H9 (cell line): ENCODE measurements at regions not wholly inside any gene's neighbourhood (a gene's known extent, or its start where the extent isn't known, plus 50 kb on each side); places are given as distances from the start of the nearest gene placed in this dataset.

ENCODE experiments used
- DNase-seq: peaks from one replicate; pipeline ENCODE4 v3.0.0-alpha.2; 2017
- H2AFZ ChIP-seq: one replicate; pipeline ENCODE4 v1.6.1; 2013; ENCODE audit warnings: mild to moderate bottlenecking, low read length, control low read depth, moderate library complexity
- H2AK5ac ChIP-seq: 2 replicates; pipeline ENCODE4 v1.6.1; 2013; ENCODE audit warnings: low read length, control low read depth, mixed read lengths; ENCODE audit not compliant: insufficient read length
- H2BK120ac ChIP-seq: one replicate; pipeline ENCODE4 v1.6.1; 2013; ENCODE audit warnings: low read depth, mild to moderate bottlenecking, low read length, control low read depth, inconsistent platforms; ENCODE audit not compliant: poor library complexity, severe bottlenecking
- H2BK12ac ChIP-seq: 2 replicates; pipeline ENCODE4 v1.6.1; 2013; ENCODE audit warnings: low read length, control low read depth, mixed read lengths, low read depth; ENCODE audit not compliant: insufficient read length
- H2BK15ac ChIP-seq: 2 replicates; pipeline ENCODE4 v1.6.1; 2013; ENCODE audit warnings: low read depth, low read length, control low read depth
- H2BK20ac ChIP-seq: one replicate; pipeline ENCODE4 v1.6.1; 2013; ENCODE audit warnings: low read depth, mild to moderate bottlenecking, low read length, control low read depth, inconsistent platforms; ENCODE audit not compliant: poor library complexity, severe bottlenecking
- H2BK5ac ChIP-seq: 2 replicates; pipeline ENCODE4 v1.6.1; 2013; ENCODE audit warnings: low read length, control low read depth, mixed read lengths; ENCODE audit not compliant: insufficient read length
- H3K14ac ChIP-seq: 2 replicates; pipeline ENCODE4 v1.6.1; 2013; ENCODE audit warnings: low read length, control low read depth; ENCODE audit not compliant: insufficient read depth
- H3K18ac ChIP-seq: 2 replicates; pipeline ENCODE4 v1.6.1; 2013; ENCODE audit warnings: low read depth, mild to moderate bottlenecking, mixed read lengths, low read length, control low read depth; ENCODE audit not compliant: insufficient read length
- H3K23ac ChIP-seq: 2 replicates; pipeline ENCODE4 v1.6.1; 2013; ENCODE audit warnings: low read length, control low read depth, mixed read lengths, low read depth; ENCODE audit not compliant: insufficient read length
- H3K23me2 ChIP-seq: 2 replicates; pipeline ENCODE4 v1.6.1; 2013; ENCODE audit warnings: low read depth, mild to moderate bottlenecking, mixed read lengths, low read length, control low read depth; ENCODE audit not compliant: insufficient read length, poor library complexity, severe bottlenecking
- H3K27ac ChIP-seq: 2 replicates; pipeline ENCODE4 v1.5.1; 2013; ENCODE audit warnings: low read length, control low read depth, mixed read lengths, low read depth; ENCODE audit not compliant: insufficient read length
- H3K27me3 ChIP-seq: 2 replicates; pipeline ENCODE4 v1.6.1; 2013; ENCODE audit warnings: low read length, control low read depth, inconsistent platforms; ENCODE audit not compliant: insufficient read depth
- H3K4ac ChIP-seq: 2 replicates; pipeline ENCODE4 v1.6.1; 2013; ENCODE audit warnings: low read depth, mild to moderate bottlenecking, control low read depth, inconsistent platforms, low read length, moderate library complexity
- H3K4me1 ChIP-seq: 2 replicates; pipeline ENCODE4 v1.6.1; 2013; ENCODE audit warnings: low read length, control low read depth, inconsistent platforms; ENCODE audit not compliant: insufficient read depth
- H3K4me2 ChIP-seq: 2 replicates; pipeline ENCODE4 v1.6.1; 2013; ENCODE audit warnings: low read length, control low read depth, mixed read lengths; ENCODE audit not compliant: insufficient read length, insufficient read depth
- H3K56ac ChIP-seq: 2 replicates; pipeline ENCODE4 v1.6.1; 2013; ENCODE audit warnings: low read depth, mild to moderate bottlenecking, mixed read lengths, low read length, control low read depth; ENCODE audit not compliant: insufficient read length
- H3K79me1 ChIP-seq: 2 replicates; pipeline ENCODE4 v1.6.1; 2013; ENCODE audit warnings: low read depth, mild to moderate bottlenecking, moderate library complexity, low read length, control low read depth, inconsistent platforms; ENCODE audit not compliant: insufficient read depth, poor library complexity, severe bottlenecking
- H3K79me2 ChIP-seq: 2 replicates; pipeline ENCODE4 v1.6.1; 2013; ENCODE audit warnings: low read length, control low read depth, inconsistent platforms; ENCODE audit not compliant: insufficient read depth
- H3K9ac ChIP-seq: 2 replicates; pipeline ENCODE4 v1.6.1; 2013; ENCODE audit warnings: low read length, control low read depth, mixed read lengths; ENCODE audit not compliant: insufficient read length; ENCODE audit errors: extremely low read depth
- H3K9me3 ChIP-seq: one replicate; pipeline ENCODE4 v1.6.1; 2013; ENCODE audit warnings: low read depth, low read length, inconsistent platforms; ENCODE audit not compliant: control insufficient read depth
- H3T11ph ChIP-seq: one replicate; pipeline ENCODE4 v1.6.1; 2013; ENCODE audit warnings: mild to moderate bottlenecking, low read length, control low read depth, inconsistent platforms
- H4K20me1 ChIP-seq: one replicate; pipeline ENCODE4 v1.6.1; 2013; ENCODE audit not compliant: control insufficient read depth, insufficient read length, insufficient read depth
- H4K5ac ChIP-seq: 2 replicates; pipeline ENCODE4 v1.6.1; 2013; ENCODE audit warnings: low read depth, mild to moderate bottlenecking, mixed read lengths, low read length, control low read depth; ENCODE audit not compliant: insufficient read length
- H4K8ac ChIP-seq: replicated peaks from 2 replicates; pipeline ENCODE4 v1.6.1; 2013; ENCODE audit warnings: low read length, control low read depth, mixed read lengths, low read depth; ENCODE audit not compliant: insufficient read length
- H4K91ac ChIP-seq: 2 replicates; pipeline ENCODE4 v1.6.1; 2013; ENCODE audit warnings: low read depth, mild to moderate bottlenecking, moderate library complexity, mixed read lengths, low read length, control low read depth; ENCODE audit not compliant: insufficient read length
- H3K27ac Mint-ChIP-seq, 3 experiments: 2 replicates in 2 of 3; 3 replicates in 1 of 3; pipeline ENCODE4 v1.8.0; 2020 to 2021; ENCODE audit warnings: mixed read lengths in 3 of 3, mild to moderate bottlenecking in 1 of 3, moderate library complexity in 1 of 3
- H3K27me3 Mint-ChIP-seq: 2 replicates; pipeline ENCODE4 v1.8.0; 2021; ENCODE audit warnings: low read depth, mild to moderate bottlenecking, moderate library complexity, mixed read lengths
- H3K36me3 Mint-ChIP-seq, 3 experiments: 2 replicates in 2 of 3; 3 replicates in 1 of 3; pipeline ENCODE4 v1.8.0; 2020 to 2021; ENCODE audit warnings: low read depth in 3 of 3, mixed read lengths in 3 of 3; ENCODE audit not compliant: insufficient read depth in 1 of 3
- H3K4me1 Mint-ChIP-seq, 2 experiments: 2 replicates each; pipeline ENCODE4 v1.8.0; 2020; ENCODE audit warnings: mixed read lengths in 2 of 2
- H3K4me3 Mint-ChIP-seq, 2 experiments: 2 replicates in 1 of 2; 3 replicates in 1 of 2; pipeline ENCODE4 v1.8.0; 2020 to 2021; ENCODE audit warnings: mild to moderate bottlenecking in 2 of 2, mixed read lengths in 2 of 2, moderate library complexity in 1 of 2
- H3K9me3 Mint-ChIP-seq, 2 experiments: 2 replicates in 1 of 2; 3 replicates in 1 of 2; pipeline ENCODE4 v1.8.0; 2020; ENCODE audit warnings: mild to moderate bottlenecking in 2 of 2, mixed read lengths in 2 of 2, moderate library complexity in 1 of 2
- CTCF ChIP-seq: fragments of 200-600 bp; sonication (generic); conservative IDR thresholded peaks from 3 replicates; pipeline ENCODE4 v1.8.0; 2021; ENCODE audit warnings: antibody characterized with exemption, mild to moderate bottlenecking
- WGBS: extraction: QIAGEN DNeasy Blood & Tissue Kit; methylation state at CpG from one replicate; pipeline ENCODE4 v1.1.7; 2013; ENCODE audit warnings: missing lambda C conversion rate, low lambda C conversion rate, mixed read lengths; ENCODE audit not compliant: insufficient read length; ENCODE audit errors: extremely low coverage; 5-methylcytosine and 5-hydroxymethylcytosine counted together

- no peak overlapping the region for H3K4me3 Mint-ChIP-seq
Observed at GRCh38 chr4:12499693-12500092, 984.4 kb downstream of the RAB28 start.

More at GRCh38 chr4:12499693-12500092, 984.4 kb downstream of the RAB28 start:
- no peak overlapping the region for H3K56ac ChIP-seq
- no peak overlapping the region for H4K5ac ChIP-seq
- H2BK12ac ChIP-seq, result no peak overlapping the region
- H2BK15ac ChIP-seq, result no peak overlapping the region
- peaks cover 9 to 20% of the 10 kb centered on the region in 2 experiments; a peak in 4 of 5 replicates for H3K9me3 Mint-ChIP-seq
- H3K27ac ChIP-seq, result no peak overlapping the region
- H2AFZ ChIP-seq, result no peak overlapping the region
- no peaks in the 10 kb centered on the region for H4K20me1 ChIP-seq
- no peak overlapping the region for H3K4ac ChIP-seq
- H3K36me3 Mint-ChIP-seq, result peaks cover 3 to 13% (median 10%) of the 10 kb centered on the region in 3 experiments; a peak in 5 of 7 replicates
- no CpG with 5 or more reads among the region's 2 CpGs for WGBS
- no peak overlapping the region for H2BK20ac ChIP-seq
- no peak overlapping the region for H3K27ac Mint-ChIP-seq
- no peak overlapping the region for H2BK5ac ChIP-seq
- no peak overlapping the region for H2AK5ac ChIP-seq
- H3K4me2 ChIP-seq, result no peak overlapping the region
- no peaks in the 10 kb centered on the region; a peak in 1 of 4 replicates for H3K4me1 Mint-ChIP-seq
- no peak overlapping the region for H2BK120ac ChIP-seq
- no peak for TF ChIP-seq CTCF
- no peaks in the 10 kb centered on the region for H3K23me2 ChIP-seq
- no peaks in the 10 kb centered on the region for H3K9me3 ChIP-seq
- no peaks in the 10 kb centered on the region for H3K27me3 Mint-ChIP-seq
- no peak overlapping the region for H3T11ph ChIP-seq
- H4K91ac ChIP-seq, result no peak overlapping the region
- H3K23ac ChIP-seq, result no peak overlapping the region
- no peak overlapping the region for H3K18ac ChIP-seq
- H3K14ac ChIP-seq, result no peak overlapping the region
- H3K27me3 ChIP-seq, result no peaks in the 10 kb centered on the region
- no peaks in the 10 kb centered on the region for H3K79me2 ChIP-seq
- DNase-seq, result no peak
- no peaks in the 10 kb centered on the region for H3K4me1 ChIP-seq
- no peak overlapping the region for H3K9ac ChIP-seq
- H4K8ac ChIP-seq, result no peak overlapping the region
- H3K79me1 ChIP-seq, result no peaks in the 10 kb centered on the region
